ENCODE measurements at regions not wholly inside any gene's neighbourhood (a gene's known extent, or its start where the extent isn't known, plus 50 kb on each side); places are given as distances from the start of the nearest gene placed in this dataset.
"Not testable (repeated sequence)": the region's sequence is repeated elsewhere in the genome, so short reads cannot be mapped to it uniquely, and the experiment has no call there.

- peak; percentile 93 for DNase-seq (ENCODE audit: low read depth)
Observed at GRCh38 chr7:26958834-26959233, 94.4 kb upstream of the SKAP2 start.

DNA sequence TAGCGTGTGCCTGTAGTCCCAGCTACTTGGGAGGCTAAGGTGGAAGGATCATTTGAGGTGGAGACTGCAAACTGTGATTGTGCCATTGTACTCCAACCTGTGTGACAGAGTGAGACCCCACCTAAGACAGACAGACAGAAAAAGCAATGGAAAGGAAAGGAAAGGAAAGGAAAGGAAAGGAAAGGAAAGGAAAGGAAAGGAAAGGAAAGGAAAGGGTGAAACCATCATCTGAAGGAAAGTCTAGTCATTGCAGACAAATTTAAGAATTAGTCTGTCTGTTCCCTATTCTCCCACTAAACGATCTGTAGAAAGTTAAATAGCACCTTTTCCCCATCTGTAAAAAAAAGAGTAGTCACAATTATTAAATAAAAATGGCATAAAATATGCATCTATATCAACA is 91.1 kb upstream of the SKAP2 start:
- no peak for DNase-seq (ENCODE audit: low read depth)

GRCh38 chr7:26954951-26955350 is 90.6 kb upstream of the SKAP2 start:
- no peak for DNase-seq (ENCODE audit: low read depth)

- no peak for DNase-seq (ENCODE audit: low read depth)
Observed at GRCh38 chr7:26951407-26951950, 87.1 kb upstream of the SKAP2 start.

- no peak for DNase-seq (ENCODE audit: low read depth)
Observed at GRCh38 chr7:26950889-26951288, 86.5 kb upstream of the SKAP2 start.

- no peak for DNase-seq (ENCODE audit: low read depth)
Observed at GRCh38 chr7:26949319-26949718, 84.9 kb upstream of the SKAP2 start.

DNA sequence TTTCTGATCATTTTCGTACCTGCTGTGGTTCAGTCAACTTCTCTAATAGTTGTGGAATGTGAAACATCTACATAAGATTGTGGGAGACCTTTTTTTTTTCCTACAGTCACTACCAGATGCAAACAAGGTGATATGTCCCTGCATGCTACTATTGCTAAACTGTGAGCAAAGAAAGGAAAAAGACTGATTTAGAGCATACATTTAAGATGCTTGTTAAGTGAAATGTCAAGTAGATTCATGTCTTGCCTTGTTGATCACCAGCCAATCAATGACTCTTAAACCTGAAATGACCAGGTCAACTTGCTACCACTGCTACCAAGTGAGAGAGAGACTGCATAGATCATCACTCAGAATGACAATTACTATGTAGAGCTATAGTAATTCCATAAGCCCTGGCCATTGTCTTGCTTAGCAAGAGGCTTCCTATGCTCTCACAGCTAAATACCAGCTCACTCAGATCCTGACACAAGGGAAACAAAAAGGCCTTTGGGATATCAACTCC is 84.3 kb upstream of the SKAP2 start:
- DNase-seq (ENCODE audit: low read depth) = no peak

DNA sequence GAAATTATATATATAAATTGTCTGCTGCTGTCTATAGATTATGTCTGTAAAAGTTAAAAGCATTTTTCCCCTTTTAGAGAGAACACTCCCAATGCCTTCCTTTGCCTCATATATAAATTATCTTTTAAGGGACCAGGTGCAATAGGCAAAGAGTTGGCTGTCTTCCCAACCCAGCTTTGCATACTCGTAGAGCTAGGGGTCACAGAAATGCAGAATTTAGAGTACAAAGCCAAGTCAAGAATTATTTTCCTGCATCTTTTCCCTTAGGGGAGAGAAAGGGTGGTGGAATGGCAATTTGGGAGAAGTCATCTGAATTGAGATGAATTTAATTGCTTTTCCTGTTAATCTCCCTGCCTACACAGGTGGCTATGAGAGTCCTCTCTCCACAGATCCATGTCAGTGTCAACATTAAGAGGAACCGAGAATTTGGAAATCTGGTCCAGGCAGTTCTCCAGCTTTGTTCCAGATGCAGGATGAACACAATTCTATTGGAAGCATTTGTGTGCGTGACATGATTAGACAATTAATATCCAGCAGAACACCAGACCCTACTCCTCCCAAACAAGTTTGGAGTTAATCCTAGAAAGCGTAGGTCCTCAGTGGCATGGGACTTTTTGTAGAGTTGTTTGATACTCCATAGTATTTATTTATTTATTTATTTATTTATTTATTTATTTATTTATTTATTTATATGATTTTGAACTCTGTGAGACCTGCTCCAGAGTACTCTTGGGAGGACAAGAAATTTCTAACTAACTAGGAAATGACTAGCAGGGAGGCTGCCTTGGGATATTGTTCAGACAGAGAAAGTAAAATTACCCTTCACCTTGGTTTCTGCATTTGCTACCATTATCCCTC is 80.3 kb upstream of the SKAP2 start:
- DNase-seq (ENCODE audit: low read depth) = no peak

- DNase-seq (ENCODE audit: low read depth) = peak; percentile 10
Observed at GRCh38 chr7:26937939-26938623, 73.7 kb upstream of the SKAP2 start.

DNA sequence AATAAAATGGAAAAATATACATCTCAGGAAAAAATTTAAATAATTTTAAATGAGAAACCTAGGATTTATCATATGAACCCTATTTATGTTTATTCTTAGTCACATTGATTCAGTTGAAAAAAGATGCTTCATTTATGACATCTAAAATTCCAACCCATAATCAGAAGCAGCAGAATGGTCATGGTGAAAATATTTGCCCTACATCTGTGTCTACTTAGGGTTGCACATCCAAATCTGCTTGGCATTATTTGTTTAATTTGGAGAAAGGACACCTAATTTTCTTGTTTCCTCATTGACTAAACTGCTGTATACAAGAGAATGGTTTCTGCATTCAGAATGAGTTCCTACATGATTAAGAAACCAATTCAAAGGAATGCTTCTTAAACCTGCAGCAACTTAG is 72.9 kb upstream of the SKAP2 start:
- no peak for DNase-seq (ENCODE audit: low read depth)

DNA sequence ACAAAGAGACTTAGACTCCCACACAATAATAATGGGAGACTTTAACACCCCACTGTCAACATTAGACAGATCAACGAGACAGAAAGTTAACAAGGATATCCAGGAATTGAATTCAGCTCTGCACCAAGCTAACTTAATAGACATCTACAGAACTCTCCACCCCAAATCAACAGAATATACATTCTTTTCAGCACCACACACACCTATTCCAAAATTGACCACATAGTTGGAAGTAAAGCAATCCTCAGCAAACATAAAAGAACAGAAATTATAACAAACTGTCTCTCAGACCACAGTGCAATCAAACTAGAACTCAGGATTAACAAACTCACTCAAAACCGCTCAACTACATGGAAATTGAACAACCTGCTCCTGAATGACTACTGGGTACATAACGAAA is 68.2 kb upstream of the SKAP2 start:
- not testable (repeated sequence) for DNase-seq (ENCODE audit: low read depth)

GRCh38 chr7:26930845-26931244 is 66.5 kb upstream of the SKAP2 start:
- no peak for DNase-seq (ENCODE audit: low read depth)

DNA sequence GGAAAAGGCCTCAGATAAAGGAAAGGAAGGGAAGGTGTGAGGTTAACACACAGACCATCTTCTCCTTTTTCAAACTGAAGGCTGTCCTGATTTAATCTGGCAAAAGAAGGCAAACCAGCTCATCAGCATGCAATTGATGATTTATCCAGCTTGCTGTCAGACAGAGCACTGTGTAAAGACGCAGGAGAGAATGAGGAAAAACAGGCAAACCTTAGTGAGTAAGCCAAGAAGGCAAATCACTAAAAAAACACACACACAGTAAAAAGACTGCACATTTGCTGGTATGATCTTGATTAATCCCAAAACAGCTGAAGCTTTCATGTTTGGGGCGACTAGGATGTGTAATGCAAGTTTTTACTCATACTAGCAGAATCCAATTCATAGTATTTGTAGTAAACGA is 65.8 kb upstream of the SKAP2 start:
- no peak for DNase-seq (ENCODE audit: low read depth)

DNA sequence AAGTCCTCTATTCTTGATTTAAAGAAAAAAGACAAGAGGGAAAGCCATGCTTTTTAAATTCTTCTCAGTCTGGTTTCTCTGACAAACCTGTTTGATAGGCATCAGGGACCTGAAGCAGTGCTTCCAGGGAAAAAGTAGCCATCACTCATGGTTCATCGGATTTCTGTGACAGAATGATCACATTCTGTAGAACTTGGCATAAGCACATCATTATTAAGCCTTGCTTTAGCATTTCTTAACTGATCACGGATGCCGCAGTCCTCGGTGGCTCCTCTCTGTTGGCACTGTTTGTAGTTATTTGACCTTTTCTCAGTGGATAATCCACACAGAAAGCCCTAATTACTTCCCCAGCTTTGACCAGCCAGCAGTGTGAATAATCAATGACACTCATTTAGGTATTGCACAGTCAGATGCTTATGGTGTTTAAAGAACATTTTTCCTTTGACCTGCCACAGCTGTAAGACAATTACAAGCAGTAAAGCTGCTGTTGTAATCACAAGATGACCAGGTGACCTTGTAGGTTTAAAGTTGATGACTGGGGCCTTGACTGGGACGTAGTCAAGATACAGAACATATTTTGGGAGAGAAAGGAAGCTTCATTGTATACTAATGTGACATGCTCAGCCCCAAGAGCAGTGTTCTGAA is 64.4 kb upstream of the SKAP2 start:
- DNase-seq (ENCODE audit: low read depth) = no peak

- no peak for DNase-seq (ENCODE audit: low read depth)
Observed at GRCh38 chr7:26925768-26926167, 61.4 kb upstream of the SKAP2 start.

GRCh38 chr7:26924149-26924767 is 59.9 kb upstream of the SKAP2 start:
- DNase-seq (ENCODE audit: low read depth) = no peak

DNA sequence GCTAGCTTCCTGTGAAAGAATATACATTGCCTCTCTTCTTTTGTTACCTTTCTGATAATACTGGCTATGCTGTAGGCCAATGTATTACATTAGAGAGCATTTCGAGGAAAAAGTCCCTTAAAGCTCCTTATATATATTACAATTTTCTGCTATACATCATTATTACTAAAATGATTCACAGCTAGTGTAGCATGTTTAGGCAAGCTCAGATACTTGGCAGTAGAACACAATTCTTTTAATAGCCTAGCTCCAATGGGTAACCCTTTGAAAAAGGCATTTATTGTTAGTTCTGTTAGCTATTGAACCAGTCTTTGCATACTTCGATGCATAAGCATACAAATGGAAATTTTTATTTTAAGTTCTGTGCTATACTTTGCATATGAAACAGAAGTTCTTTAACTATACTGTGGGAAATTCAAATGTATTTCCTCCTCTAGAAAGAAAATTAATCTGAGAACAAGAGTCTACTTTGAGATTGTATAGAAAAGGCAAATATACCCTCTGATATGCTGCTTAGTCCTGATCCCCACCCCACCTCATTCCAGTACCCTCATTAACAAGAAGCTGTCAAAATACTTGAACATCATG is 55.6 kb upstream of the SKAP2 start:
- DNase-seq (ENCODE audit: low read depth) = no peak

DNA sequence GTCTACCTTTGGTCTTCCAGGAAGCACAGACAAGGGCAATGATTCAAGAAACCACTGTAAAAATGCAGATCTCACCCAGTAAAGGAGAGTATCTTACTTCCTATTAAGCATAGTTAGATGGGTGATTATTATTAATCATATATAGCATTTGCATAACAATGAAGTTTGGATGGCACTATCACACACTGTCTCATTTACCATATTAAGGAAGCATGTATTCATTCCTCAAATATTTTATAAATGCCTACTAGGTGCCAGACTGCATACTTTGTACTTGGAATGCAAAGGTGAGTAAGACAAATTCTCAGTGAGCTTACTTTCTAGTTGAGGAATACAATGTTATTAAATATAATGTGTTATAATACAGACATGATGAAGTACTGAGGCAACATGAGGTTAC is 53.9 kb upstream of the SKAP2 start:
- no peak for DNase-seq (ENCODE audit: low read depth)

DNA sequence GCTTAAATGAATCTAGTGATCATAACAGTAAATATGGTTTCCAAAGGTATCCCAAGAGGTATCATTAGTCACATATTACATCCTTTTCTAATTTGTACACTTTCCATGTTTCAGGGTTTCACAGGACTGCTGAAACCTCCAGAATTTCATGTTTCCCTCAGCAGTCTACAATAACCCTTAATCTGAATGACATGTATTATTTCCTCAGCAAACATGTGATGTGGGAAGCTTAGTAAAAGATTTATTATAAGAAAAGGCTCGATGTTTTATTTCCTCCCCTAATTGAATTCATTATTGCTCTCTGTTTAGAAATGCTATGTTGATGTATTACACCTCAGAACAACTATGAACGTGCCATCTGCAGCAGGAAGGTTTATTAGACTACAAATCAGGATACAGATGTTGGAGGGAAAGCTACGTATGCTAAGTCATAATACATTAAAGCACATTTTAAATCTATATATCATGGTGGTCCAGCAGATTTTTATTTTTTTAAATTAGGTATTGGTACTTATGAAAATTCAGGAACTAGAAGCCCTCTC is 52.5 kb upstream of the SKAP2 start:
- DNase-seq (ENCODE audit: low read depth) = no peak

DNA sequence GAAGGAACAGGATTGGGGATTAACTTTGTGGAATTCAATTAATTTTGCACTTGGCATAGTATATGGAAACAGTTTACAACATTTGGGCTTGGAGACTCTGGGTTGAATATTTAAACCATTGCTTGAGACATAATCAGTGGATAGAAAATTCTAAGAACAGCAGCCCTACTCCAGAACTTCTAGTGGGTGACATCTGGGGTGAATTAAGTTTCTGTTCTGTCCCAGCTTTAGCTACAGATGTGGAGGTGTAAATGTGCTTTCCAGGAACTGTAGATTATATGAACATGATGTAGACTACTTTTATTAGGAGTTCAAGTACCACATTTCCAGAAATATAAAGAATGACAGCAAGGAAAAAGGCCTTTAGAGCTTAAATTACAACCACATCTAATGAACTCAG is 51.9 kb upstream of the SKAP2 start:
- DNase-seq (ENCODE audit: low read depth) = no peak

All from RPMI7951 (cell line).